Left renal cortex interstitium (tissue), 4 donors: ENCODE measurements at regions not wholly inside any gene's neighbourhood (a gene's known extent, or its start where the extent isn't known, plus 50 kb on each side); places are given as distances from the start of the nearest gene placed in this dataset.

Experiments used
- DNase-seq, 4 donors: peaks; one replicate each; pipeline ENCODE4 v3.0.0-alpha.2; 2013; ENCODE audit warnings: low read depth in 4 of 4, low spot score in 2 of 4, missing footprints in 1 of 4

DNA sequence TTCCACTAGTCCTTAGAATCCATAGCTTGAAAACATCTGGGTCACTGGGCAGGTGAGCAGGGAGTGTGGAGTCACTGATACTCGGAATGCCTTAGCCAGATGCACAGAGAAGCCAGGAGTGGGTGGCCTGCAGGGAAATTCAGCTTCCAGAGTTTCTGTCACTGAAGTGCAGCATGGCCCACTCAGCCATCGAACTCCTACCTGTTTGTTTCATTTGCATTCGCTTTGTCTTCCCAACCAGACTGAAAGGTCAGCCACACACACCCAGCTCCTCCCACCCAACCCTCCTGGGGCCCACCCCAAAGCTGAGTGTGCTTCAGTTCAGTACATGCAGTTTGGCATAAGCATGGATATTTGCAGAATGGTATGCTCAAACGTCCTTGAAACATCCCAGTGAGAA is 124.5 kb upstream of the ATP10A start:
- DNase-seq, result no peak

DNA sequence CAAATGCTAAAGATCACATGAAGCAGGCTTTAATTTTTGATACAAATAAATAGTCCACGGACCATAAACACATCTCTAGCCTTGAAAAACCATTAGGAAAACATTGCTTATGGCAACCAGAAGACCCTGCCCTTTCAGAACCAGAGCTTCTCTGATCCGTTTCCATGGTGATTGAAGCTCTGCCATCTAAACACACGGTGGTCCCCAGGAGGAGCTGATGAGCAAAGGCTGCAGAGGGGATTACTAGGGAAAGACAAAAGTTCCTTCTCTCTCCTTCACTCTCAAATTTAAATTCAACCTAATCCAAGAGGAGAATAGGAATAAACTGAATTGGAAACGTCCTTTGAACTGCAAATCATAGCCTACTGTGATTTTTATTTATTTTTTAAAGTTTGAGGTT is 122.0 kb upstream of the ATP10A start:
- DNase-seq, result no peak

DNA sequence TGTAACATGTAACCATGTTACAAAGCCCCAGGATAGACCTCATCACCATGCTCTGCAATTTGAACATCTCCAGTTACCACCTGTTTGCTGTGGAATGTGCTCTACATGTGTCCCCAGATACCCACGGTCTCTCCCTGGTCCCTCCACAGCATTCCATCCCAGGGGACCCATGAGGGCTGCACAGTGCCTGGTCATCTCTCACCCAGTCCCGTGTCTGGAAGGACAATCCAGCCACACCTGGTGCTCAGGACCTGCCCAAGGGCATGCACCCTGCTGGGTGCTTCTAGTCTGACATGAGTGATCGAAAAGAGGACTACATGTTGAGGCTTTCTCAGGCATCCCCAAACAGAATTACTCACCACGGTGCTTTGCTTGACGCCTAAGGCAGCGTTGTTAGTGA is 119.6 kb upstream of the ATP10A start:
- DNase-seq, result no peak

DNA sequence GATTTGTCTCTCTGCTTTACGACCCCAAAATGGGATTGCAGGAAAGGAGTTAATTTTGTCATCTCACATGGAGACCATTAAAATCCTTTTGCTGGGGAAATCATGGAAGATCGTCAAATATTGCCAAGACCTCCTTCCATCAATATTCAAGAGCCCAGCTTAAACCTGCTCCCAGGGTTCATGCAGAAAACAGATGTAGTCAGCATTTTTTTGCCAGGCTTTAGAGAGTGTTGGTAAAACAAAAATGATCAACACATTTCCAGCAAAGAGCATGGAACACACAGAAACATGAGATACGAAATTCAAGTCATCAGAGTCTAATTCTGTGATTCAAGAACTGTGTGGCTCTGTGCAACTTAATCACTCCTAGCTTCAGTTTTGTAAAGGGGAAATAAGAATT is 118.0 kb upstream of the ATP10A start:
- no peak for DNase-seq

DNA sequence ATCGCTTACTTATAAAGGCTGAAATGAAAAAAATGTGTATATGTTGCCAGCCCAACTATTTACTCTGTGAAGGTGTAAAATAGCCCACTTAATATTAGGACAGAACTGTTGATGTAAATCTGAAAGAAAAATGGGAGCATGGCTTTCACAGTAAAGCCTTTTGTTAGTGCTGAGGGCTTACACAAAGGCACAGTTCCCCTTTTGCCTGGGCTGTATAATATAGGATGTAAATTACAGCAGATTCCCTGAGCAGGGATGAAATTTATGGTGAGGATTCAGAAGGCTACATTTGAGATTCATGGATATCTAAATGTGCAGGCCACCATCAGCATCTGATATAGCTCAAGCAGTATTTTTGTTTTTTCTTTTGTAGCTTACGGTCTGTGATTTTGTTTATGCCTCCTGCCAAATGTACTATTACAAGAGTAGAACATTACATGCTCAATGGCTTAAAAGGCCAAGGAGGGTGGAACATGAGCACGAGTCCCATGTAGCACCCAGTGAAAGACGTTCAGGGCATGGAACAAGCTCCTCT is 109.1 kb upstream of the ATP10A start:
- no peak for DNase-seq

DNA sequence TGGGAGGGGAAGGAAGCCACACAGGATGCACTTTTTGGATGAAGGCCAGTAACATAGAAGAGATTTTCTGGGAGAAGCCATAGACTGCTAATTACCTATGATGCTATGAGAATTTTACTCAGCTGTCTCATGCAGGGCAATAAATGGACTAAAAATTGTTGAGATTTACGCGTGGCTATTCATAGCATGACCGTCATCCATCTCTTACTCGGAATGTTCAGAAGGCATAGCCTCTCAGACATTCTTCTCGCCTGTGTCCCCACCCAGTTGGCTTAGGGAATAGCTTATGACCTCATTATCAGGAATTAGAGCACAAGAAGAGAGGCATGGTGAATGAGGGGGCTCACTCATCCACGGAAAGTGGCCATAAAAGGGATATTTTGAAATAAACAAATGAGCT is 107.9 kb upstream of the ATP10A start:
- no peak for DNase-seq

DNA sequence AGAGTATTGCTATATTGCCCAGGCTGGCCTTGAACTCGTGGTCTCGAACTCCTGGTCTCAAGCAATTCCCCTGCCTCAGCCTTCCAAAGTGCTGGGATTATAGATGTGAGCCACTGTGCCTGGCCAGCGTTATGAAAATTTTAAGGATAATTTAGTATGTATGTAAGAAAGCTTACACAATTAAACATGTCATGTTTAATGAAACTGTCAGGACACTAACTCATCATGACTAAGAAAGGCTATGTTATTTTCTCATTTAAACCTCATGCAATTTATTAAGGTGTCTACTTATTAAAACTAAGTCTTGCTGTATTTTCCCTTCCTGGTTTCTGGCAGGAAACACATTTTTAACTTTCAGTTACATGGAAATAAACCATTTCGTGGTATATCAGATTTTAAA is 106.8 kb upstream of the ATP10A start:
- DNase-seq, result no peak

DNA sequence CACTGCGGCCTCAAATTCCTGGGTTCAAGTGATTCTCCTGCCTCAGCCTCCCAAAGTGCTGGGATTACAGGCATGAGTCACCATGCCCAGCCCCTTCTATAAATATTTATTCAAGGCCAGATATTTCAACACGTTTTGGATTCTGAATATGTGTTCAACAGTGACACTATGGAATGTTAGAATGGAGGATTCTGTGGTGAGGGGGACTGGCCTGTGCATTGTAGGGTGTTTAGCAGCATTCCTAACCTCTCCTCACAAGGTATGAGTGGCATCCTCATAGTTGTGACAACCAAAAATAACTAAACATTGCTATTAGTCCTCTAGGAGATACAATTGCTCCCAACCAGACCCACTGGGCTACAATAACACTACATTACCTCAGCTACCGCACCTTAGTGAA is 104.0 kb upstream of the ATP10A start:
- no peak for DNase-seq

DNA sequence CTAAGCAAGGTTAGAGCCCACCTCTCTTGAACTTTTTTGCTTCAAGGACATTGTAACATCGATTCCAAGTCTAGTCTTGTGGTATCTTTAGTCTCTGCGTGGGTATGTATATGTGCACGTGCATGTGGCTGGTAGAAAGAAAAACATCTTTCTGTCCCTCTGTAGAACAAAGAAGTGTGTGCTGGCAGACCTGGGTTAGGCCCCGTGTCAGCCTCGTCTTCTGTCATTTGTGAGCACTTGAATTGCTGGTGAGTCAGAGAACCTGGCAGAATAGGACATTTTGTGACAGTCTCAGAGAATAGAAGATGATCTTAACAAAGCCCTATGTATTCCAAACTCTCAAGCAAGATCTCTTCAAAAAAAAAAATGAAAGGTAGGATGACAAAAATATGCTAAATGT is 102.2 kb upstream of the ATP10A start:
- no peak for DNase-seq

DNA sequence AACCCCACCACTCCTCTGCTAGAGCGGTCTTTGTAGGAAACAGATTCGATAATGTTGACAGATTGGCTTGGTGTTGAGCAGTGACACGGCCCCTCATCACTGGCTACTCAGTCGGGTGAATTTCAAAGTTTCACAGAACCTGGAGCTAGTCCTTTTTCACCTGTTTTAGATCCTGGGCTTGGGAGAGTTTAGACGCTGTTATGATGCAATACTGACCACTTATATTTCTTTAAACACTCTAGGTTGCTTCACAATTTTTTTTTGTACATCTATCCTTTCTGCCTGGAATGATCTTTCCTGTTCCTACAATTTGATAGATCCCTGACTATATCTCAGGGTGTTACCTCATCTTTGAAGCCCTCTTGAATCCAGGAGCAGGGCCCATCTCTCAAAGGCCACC is 97.1 kb upstream of the ATP10A start:
- DNase-seq, result no peak

DNA sequence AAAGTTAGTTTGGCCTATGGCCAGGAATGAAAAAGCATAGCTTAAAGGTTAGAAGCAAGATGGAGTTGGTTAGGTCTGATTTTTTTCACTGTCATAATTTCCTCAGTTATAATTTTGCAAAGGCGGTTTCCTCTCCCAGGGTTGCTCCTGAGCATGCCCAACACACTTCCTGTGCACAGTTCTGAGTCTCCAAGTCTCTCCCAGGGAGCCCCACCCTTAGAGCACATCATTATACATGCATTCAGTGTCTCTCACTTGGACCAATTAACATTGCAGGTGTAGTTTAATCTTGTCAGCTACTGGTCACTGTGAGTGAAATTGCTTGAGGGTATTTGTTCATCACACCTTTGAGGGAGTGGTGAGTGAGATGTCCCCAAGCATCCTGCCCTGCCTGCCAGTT is 96.0 kb upstream of the ATP10A start:
- no peak for DNase-seq

DNA sequence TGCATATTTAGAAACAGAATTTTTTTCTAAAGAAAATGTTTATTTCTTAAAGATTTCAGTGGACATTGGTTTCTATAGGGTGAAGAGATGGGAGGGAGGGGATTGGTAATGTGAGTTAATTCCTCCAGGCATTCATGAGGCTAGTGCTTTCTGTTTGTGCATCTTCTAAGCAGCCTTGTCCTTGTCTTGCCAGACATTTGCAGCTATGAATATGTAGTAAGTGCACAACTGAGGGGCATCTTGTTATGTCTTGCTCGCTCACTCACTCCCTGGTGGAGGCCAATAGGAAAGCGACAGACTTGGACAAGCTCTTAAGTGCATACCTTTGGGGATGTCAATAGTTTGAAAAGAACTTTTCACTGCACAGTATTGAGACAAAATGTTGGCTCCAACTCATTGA is 92.5 kb upstream of the ATP10A start:
- DNase-seq, result no peak

DNA sequence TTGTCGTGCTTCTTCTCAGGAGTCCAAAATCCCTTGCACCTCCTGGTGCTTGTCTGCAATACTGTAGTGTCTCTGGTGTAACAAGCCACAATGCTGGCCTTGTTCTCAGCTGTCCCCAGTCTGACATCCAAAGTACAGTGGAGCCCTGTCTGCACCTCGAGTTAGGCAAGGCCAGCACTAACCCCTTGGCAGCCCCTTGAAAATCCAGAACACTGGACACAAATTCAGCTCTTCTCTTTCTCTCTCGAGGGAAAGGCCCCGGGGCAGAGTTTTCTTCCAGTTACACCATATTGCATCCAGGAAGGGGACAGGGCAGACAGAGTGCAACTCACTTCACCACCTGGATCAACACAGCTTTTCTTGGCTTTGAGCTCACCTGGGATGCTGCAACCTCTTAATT is 91.3 kb upstream of the ATP10A start:
- no peak for DNase-seq

DNA sequence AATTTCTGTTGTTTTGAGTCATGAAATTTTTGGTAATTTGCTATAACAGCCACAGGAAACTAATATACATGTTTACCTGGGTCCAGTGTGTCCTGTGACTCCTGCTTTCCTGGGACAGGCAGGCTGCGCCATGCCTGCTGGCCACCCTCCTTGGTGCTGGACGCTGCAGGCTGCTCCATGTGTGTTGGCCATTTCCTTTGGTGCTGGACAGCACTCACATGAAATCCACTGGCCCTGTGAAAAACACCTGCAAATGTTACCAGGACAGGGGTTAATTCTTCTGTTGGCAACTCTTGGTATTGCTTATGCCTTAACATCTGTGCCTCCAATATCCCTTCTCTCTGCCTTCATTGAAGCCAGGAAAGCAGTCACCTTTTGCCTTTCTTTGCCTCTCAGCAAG is 86.9 kb upstream of the ATP10A start:
- DNase-seq, result no peak

DNA sequence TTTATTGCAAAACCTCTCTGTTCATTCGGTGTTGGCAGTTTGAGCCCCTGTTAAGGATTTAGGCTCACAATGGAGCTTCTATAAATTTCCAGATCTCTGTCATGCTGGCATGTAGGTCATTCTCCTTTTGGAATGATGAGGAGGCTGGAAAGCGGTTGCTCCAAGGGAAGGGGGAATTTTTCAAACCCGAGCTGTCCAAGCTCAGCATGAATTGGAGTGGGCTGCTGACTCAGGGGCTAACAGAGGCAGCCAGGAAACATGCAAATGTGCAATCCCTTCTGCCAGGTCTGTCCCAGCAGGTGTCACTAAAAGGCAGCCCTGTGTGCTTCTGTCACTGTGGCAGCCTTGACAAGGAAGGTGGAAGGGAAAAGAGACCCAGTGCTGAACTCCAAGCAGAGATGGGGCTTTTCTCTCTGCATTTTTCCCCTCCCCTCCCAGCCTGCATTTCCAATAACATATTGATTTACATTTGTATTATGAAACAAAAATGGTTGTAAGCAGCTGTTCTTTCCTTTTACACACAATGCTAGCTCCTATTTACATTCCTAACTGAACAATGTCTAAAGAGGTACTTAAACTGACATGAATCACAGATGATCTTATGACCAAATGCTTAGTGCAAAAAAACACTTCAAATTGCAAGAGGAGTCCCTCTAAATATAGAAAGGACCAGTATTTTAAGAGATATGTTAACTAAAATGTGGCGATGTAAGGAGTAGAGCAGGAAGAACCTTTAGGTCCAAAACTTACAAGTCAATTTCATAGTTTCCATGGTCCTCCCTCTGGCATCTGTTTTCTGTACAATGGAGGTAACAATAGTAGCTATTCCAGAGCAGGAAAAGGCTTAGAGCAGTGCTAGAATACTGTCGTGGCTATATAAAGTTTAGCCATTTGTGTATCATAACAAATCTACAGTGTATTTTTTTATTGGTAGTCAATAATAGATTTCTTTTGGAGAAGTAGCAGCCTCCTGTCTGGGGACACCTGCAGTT is 84.5 kb upstream of the ATP10A start:
- DNase-seq, result no peak

DNA sequence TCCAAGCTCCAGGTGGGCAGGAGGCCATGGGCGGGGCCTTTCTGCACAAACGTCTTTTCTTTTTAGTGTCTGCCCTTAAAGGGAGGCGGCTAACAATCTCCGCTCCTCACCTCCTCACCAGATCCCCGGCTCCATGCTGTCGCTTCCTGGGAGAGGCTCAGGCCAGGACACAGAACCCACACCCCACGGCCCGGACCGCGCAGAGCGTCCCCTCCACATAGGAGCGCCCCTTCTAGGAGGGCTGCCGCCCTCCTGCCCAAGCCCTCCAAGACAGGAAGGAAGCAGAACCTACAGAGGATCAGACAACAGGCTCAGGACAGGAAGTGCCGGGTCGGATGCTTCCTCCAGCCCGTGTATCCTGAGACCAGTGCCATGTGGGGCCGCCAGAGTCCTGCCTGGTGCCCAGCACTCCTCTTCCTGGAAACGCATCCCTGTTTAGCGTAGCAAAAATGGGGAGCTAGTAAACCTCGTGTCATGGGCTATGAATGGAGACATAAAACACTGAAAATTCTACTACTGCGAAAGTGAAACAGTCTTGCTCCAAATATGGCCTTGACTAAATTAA is 83.2 kb upstream of the ATP10A start:
- no peak for DNase-seq

DNA sequence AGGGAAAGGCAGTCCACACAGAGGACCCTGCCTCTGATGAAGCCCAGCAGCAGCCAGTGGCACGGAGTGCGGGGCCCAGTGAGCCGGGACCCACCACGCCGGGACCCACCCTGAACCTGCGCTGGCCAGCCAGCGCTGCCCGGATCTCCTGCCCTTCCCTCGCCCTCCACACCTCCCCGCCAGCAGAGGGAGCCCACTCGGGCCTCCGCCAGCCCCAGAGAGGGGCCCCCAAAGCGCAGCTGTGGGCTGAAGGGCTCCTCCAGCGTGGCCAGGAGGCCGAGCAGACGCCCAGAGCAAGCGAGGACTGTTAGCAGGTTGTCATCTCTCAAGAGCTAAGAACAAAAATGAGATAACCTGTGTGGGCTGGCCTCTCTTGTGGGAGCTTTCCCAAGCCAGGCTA is 81.3 kb upstream of the ATP10A start:
- DNase-seq, result no peak

DNA sequence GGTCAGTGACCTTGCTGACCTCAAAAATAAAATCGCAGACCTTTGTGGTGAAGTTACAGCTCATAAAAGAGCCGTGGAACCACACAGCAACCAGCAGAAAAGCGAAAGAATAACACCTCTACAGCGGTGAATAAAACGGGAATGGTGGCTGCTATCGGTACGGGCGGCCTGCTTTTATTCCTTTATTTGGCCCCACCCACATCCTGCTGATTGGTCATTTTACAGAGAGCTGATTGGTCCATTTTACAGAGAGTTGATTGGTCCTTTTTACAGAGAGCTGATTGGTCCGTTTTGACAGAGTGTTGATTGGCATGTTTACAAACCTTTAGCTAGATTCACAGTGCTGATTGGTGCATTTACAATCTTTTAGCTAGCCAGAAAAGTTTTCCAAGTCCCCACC is 80.7 kb upstream of the ATP10A start:
- no peak for DNase-seq

DNA sequence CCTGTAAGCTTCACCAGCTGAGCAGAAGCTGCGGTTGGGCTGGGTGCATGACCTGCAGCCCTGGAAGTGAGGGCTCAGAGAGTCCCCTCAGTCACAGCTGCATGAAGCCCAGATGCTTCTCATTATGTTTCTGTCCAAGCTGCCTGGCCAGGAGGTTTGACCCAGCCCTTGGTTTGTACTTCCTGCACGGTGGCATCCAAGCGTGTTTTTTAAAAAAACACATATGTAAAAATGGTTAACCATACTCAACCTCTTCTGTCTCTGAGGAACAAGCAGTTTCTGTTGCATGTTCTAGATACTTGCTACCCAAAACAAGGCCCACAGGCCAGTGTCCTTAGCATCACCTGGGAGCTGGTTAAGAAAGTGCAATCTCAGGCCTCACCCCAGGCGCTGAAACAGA is 76.0 kb upstream of the ATP10A start:
- DNase-seq, result no peak

DNA sequence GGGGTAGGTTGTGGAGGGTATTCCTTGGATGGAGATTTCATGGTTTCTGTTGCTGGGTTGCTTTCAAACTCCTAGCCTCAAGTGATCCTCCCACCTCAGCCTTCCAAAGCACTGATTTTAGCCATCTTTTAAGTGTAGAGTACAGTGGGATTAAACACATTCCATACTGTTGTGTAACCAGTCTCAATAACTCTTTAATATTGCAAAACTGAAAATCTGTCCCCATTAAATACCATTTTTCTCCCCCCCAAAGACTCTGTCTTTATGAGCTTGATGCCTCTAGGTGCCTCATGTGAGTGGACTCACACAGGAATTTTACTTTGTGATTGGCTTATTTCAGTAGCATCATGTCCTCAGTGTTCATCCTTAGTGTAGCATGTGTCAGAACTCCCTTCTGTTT is 74.7 kb upstream of the ATP10A start:
- no peak for DNase-seq

DNA sequence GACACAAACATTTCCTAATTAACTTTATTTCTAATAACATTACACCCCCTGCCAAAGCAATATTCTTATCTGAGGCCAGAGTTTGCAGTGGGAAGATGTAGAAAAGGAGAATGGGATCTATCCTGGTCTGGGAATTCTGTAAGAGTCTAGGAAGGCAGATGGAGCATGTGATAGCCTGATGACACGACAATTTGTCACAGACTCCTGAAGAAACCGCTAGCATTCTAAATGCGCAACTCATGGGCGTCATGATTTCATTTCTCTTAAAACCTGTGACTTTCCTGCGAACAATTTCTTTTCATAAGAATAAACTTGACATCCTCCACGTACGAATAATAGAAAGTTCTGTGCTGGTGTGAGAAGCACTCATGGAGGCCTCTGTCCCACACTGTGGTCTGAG is 72.9 kb upstream of the ATP10A start:
- DNase-seq, result no peak
